ENCODE measurements at regions not wholly inside any gene's neighbourhood (a gene's known extent, or its start where the extent isn't known, plus 50 kb on each side); places are given as distances from the start of the nearest gene placed in this dataset.
"Not testable (repeated sequence)": the region's sequence is repeated elsewhere in the genome, so short reads cannot be mapped to it uniquely, and the experiment has no call there.

GRCh38 chr10:56212951-56213350 lies 148.1 kb downstream of the ZWINT start:
- Histone ChIP-seq H3K9me3 (ENCODE audit: control insufficient read depth, low read length) (no peaks in the 10 kb centered on the region), H3K27me3 (ENCODE audit: control insufficient read depth, insufficient read depth, low read length) (no peaks in the 10 kb centered on the region), H3K4me1 (ENCODE audit: control insufficient read depth, insufficient read depth, low read length) (no peaks in the 10 kb centered on the region), H3K9ac (ENCODE audit: low read length) (no peak overlapping the region), H3K36me3 (ENCODE audit: control insufficient read depth, insufficient read depth, low read length) (no peaks in the 10 kb centered on the region), H3K4me3 (ENCODE audit: low read length) (no peak overlapping the region)

- Histone ChIP-seq H3K27me3 (ENCODE audit: control insufficient read depth, insufficient read depth, low read length) (no peaks in the 10 kb centered on the region), H3K4me3 (ENCODE audit: low read length) (no peak overlapping the region), H3K9me3 (ENCODE audit: control insufficient read depth, low read length) (no peaks in the 10 kb centered on the region), H3K4me1 (ENCODE audit: control insufficient read depth, insufficient read depth, low read length) (no peaks in the 10 kb centered on the region), H3K36me3 (ENCODE audit: control insufficient read depth, insufficient read depth, low read length) (no peaks in the 10 kb centered on the region), H3K9ac (ENCODE audit: low read length) (no peak overlapping the region)
Observed at GRCh38 chr10:56181607-56182006, 179.5 kb downstream of the ZWINT start.

GRCh38 chr10:56178210-56178609 lies 182.8 kb downstream of the ZWINT start:
- no peaks in the 10 kb centered on the region for H3K9me3 ChIP-seq (ENCODE audit: control insufficient read depth, low read length)
- H3K4me1 ChIP-seq (ENCODE audit: control insufficient read depth, insufficient read depth, low read length) = no peaks in the 10 kb centered on the region
- H3K4me3 ChIP-seq (ENCODE audit: low read length) = no peak overlapping the region
- no peaks in the 10 kb centered on the region for H3K36me3 ChIP-seq (ENCODE audit: control insufficient read depth, insufficient read depth, low read length)
- H3K9ac ChIP-seq (ENCODE audit: low read length) = no peak overlapping the region
- H3K27me3 ChIP-seq (ENCODE audit: control insufficient read depth, insufficient read depth, low read length) = no peaks in the 10 kb centered on the region

- H3K36me3 ChIP-seq (ENCODE audit: control insufficient read depth, insufficient read depth, low read length); H3K9ac ChIP-seq (ENCODE audit: low read length); H3K27me3 ChIP-seq (ENCODE audit: control insufficient read depth, insufficient read depth, low read length); H3K9me3 ChIP-seq (ENCODE audit: control insufficient read depth, low read length); H3K4me3 ChIP-seq (ENCODE audit: low read length); H3K4me1 ChIP-seq (ENCODE audit: control insufficient read depth, insufficient read depth, low read length): not testable (repeated sequence)
Observed at GRCh38 chr10:56155091-56155513, 206.0 kb downstream of the ZWINT start.

DNA sequence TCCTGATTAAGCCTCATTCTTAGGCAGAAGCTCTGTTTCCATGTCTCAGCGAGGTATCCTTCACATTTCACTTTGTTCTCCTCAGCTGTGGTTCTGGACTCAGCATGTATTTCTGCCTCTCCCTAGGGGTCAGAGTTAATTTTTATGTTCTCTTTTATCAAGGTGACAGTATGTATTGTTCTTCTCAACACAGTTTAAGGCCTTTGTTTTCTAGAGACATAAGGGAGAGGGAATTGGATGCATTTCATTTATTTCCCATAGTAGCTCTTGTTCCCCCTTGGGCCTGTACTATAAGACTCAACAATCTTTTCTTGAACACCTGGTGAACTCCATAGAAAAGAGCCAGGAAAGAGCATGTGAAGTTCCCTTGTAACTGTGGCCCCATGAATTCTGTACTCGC lies 214.3 kb downstream of the ZWINT start:
- Histone ChIP-seq H3K27me3 (ENCODE audit: control insufficient read depth, insufficient read depth, low read length) (no peaks in the 10 kb centered on the region), H3K9ac (ENCODE audit: low read length) (no peak overlapping the region), H3K4me3 (ENCODE audit: low read length) (no peak overlapping the region), H3K36me3 (ENCODE audit: control insufficient read depth, insufficient read depth, low read length) (no peaks in the 10 kb centered on the region), H3K9me3 (ENCODE audit: control insufficient read depth, low read length) (no peaks in the 10 kb centered on the region), H3K4me1 (ENCODE audit: control insufficient read depth, insufficient read depth, low read length) (no peaks in the 10 kb centered on the region)

DNA sequence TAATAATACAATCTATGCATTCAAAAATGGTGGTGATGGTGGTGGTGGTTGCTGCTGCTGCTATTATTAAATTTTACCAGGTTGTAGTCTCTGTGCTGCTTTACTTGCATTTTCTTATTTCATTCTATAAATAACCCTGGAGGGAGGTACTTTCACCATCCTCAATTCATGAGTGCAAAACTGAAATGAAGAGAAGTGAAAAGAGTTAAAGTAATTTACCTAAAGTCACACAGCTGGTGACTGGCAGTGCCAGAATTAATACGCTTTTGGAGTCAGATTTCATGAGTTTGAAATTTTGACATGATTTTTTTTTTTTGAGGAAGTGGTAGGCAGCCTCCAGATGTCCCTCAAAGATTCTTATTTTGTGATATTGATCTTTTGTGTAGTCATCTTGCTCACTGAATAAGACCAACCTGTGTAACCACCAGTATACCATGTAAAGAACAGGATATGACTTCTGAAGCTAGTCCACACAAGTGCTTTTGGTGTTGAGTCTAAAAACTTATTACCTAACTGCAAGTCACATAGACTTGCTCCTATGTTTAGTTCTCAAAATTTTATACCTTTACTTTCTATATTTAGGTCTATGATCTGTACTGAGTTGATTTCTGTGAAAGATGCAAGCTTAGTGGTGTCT lies 218.8 kb downstream of the ZWINT start:
- no peaks in the 10 kb centered on the region for H3K27me3 ChIP-seq (ENCODE audit: control insufficient read depth, insufficient read depth, low read length)
- no peak overlapping the region for H3K4me3 ChIP-seq (ENCODE audit: low read length)
- no peak overlapping the region for H3K9ac ChIP-seq (ENCODE audit: low read length)
- no peaks in the 10 kb centered on the region for H3K36me3 ChIP-seq (ENCODE audit: control insufficient read depth, insufficient read depth, low read length)
- H3K4me1 ChIP-seq (ENCODE audit: control insufficient read depth, insufficient read depth, low read length) = no peaks in the 10 kb centered on the region
- H3K9me3 ChIP-seq (ENCODE audit: control insufficient read depth, low read length) = no peaks in the 10 kb centered on the region

DNA sequence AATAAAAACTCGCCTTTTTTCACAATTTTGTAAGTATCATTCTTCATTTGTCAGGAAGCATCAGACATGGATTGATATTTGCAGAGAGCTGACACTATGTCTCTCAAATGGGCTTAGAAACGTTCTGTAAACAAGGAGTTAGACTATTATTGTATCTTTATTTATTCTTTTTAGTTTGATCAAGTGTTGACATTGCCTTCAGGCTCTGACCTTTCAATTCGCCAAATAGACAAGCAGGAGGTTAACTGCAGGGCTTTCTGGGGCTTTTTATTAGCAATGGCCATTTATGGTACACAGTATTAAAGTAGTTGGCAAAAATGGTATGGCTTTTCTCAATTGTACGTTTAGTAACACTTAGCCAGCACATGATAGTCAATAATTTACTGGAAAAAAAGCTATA lies 221.7 kb downstream of the ZWINT start:
- Histone ChIP-seq H3K4me1 (ENCODE audit: control insufficient read depth, insufficient read depth, low read length) (no peaks in the 10 kb centered on the region), H3K9me3 (ENCODE audit: control insufficient read depth, low read length) (no peaks in the 10 kb centered on the region), H3K4me3 (ENCODE audit: low read length) (no peak overlapping the region), H3K27me3 (ENCODE audit: control insufficient read depth, insufficient read depth, low read length) (no peaks in the 10 kb centered on the region), H3K36me3 (ENCODE audit: control insufficient read depth, insufficient read depth, low read length) (no peaks in the 10 kb centered on the region), H3K9ac (ENCODE audit: low read length) (no peak overlapping the region)

DNA sequence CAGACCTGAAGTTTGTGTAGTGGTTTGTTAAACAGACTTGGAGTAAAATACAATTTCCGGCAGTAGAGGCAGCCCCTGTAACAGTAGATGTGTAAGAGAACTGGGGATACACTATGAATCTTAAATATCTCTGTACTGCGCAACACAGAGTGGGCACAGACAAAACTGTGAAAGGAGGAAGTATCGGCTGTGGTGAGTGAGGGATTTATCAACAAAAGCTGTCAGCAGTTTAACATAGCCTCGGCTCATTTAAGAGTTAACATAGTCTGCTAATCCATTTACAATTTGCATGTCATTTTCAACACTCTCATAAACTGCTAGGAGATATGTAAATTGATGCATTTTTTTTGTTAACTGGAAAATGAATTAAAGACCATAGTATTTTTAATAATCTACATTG lies 225.2 kb downstream of the ZWINT start:
- no peaks in the 10 kb centered on the region for H3K9me3 ChIP-seq (ENCODE audit: control insufficient read depth, low read length)
- H3K36me3 ChIP-seq (ENCODE audit: control insufficient read depth, insufficient read depth, low read length) = no peaks in the 10 kb centered on the region
- no peak overlapping the region for H3K4me3 ChIP-seq (ENCODE audit: low read length)
- no peaks in the 10 kb centered on the region for H3K27me3 ChIP-seq (ENCODE audit: control insufficient read depth, insufficient read depth, low read length)
- H3K4me1 ChIP-seq (ENCODE audit: control insufficient read depth, insufficient read depth, low read length) = no peaks in the 10 kb centered on the region
- no peak overlapping the region for H3K9ac ChIP-seq (ENCODE audit: low read length)

DNA sequence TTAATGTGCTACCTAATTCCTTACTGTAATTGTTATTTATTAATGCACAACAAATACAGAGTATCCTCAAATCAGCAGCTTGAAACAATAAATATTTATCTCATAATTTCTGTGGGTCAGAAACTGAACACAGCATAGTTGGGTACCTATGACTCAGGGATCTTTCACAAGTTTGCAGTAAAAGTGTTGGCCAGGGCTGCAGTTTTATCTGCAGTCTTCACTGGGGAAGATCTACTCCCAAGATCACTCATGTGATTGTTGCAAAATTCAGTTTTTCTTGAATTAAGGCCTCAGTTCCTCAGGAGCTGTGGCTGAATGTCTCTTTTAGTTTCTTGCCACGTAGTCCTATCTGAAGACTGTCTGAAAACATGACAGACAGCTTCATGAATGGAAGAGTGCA lies 237.8 kb downstream of the ZWINT start:
- no peak overlapping the region for H3K4me3 ChIP-seq (ENCODE audit: low read length)

GRCh38 chr10:56116684-56117083 lies 244.4 kb downstream of the ZWINT start:
- H3K4me3 ChIP-seq (ENCODE audit: low read length) = no peak overlapping the region
- H3K36me3 ChIP-seq (ENCODE audit: control insufficient read depth, insufficient read depth, low read length) = no peaks in the 10 kb centered on the region
- H3K9ac ChIP-seq (ENCODE audit: low read length) = no peak overlapping the region
- no peaks in the 10 kb centered on the region for H3K4me1 ChIP-seq (ENCODE audit: control insufficient read depth, insufficient read depth, low read length)
- H3K27me3 ChIP-seq (ENCODE audit: control insufficient read depth, insufficient read depth, low read length) = no peaks in the 10 kb centered on the region
- H3K9me3 ChIP-seq (ENCODE audit: control insufficient read depth, low read length) = no peaks in the 10 kb centered on the region

More for the DNA sequence above, 237.8 kb downstream of the ZWINT start:
- H3K4me1 ChIP-seq (ENCODE audit: control insufficient read depth, insufficient read depth, low read length) = no peaks in the 10 kb centered on the region
- no peak overlapping the region for H3K9ac ChIP-seq (ENCODE audit: low read length)
- H3K27me3 ChIP-seq (ENCODE audit: control insufficient read depth, insufficient read depth, low read length) = no peaks in the 10 kb centered on the region
- no peaks in the 10 kb centered on the region for H3K36me3 ChIP-seq (ENCODE audit: control insufficient read depth, insufficient read depth, low read length)
- no peaks in the 10 kb centered on the region for H3K9me3 ChIP-seq (ENCODE audit: control insufficient read depth, low read length)

DNA sequence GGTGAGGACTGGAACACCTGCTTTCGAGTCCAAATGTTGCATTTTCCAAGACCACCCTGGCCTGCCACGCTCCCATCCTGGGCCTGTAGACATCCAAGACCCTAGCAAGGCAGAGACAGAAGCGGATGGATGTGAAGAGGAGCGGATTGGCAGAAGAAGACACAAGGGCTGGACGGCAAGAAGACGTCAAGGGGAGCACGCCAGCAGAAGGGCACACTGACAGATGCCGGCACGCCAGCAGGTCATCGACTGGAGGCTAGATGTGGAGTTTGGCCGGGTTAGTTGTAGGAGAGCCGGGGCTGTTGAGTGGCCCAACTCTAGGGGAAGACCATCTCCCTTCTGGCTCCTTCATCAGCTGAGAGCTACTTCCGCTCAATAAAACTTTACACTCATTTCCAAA lies 251.6 kb downstream of the ZWINT start:
- Histone ChIP-seq H3K9me3 (ENCODE audit: control insufficient read depth, low read length) (no peaks in the 10 kb centered on the region), H3K4me1 (ENCODE audit: control insufficient read depth, insufficient read depth, low read length) (no peaks in the 10 kb centered on the region), H3K9ac (ENCODE audit: low read length) (no peak overlapping the region), H3K4me3 (ENCODE audit: low read length) (no peak overlapping the region), H3K27me3 (ENCODE audit: control insufficient read depth, insufficient read depth, low read length) (no peaks in the 10 kb centered on the region), H3K36me3 (ENCODE audit: control insufficient read depth, insufficient read depth, low read length) (no peaks in the 10 kb centered on the region)

DNA sequence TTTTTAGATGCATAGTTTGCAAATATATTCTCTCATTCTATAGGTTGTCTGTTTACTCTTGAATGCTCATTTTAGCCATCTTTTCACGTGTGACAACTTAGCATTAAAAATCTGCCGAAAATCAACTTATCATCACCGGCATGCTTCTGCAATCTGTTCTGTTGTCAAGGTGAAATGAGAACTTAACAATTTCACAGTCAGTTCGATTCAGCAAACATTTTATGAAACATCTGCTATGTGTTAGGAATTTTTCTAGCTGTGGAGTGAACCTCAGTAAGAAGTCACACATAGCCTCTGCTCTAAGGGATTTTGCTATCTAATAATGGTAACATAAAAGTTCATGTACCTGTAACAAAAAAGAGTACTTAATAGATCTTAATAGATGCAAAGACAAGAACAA lies 256.1 kb downstream of the ZWINT start:
- no peaks in the 10 kb centered on the region for H3K9me3 ChIP-seq (ENCODE audit: control insufficient read depth, low read length)
- no peaks in the 10 kb centered on the region for H3K36me3 ChIP-seq (ENCODE audit: control insufficient read depth, insufficient read depth, low read length)
- no peaks in the 10 kb centered on the region for H3K4me1 ChIP-seq (ENCODE audit: control insufficient read depth, insufficient read depth, low read length)
- H3K27me3 ChIP-seq (ENCODE audit: control insufficient read depth, insufficient read depth, low read length) = no peaks in the 10 kb centered on the region
- no peak overlapping the region for H3K4me3 ChIP-seq (ENCODE audit: low read length)
- H3K9ac ChIP-seq (ENCODE audit: low read length) = no peak overlapping the region

- H3K27me3 ChIP-seq (ENCODE audit: control insufficient read depth, insufficient read depth, low read length) = no peaks in the 10 kb centered on the region
- no peak overlapping the region for H3K9ac ChIP-seq (ENCODE audit: low read length)
- H3K4me3 ChIP-seq (ENCODE audit: low read length) = no peak overlapping the region
- H3K36me3 ChIP-seq (ENCODE audit: control insufficient read depth, insufficient read depth, low read length) = no peaks in the 10 kb centered on the region
- H3K4me1 ChIP-seq (ENCODE audit: control insufficient read depth, insufficient read depth, low read length) = no peaks in the 10 kb centered on the region
- no peaks in the 10 kb centered on the region for H3K9me3 ChIP-seq (ENCODE audit: control insufficient read depth, low read length)
Observed at GRCh38 chr10:56104487-56104886, 256.6 kb downstream of the ZWINT start.
